B cell (primary cell): ENCODE measurements at regions not wholly inside any gene's neighbourhood (a gene's known extent, or its start where the extent isn't known, plus 50 kb on each side); places are given as distances from the start of the nearest gene placed in this dataset.
"Not testable (repeated sequence)": the region's sequence is repeated elsewhere in the genome, so short reads cannot be mapped to it uniquely, and the experiment has no call there.

Experiments
- ATAC-seq: fragments of 200-7000 bp; cut with Tn5 transposase; one replicate; pipeline ENCODE4 v1.10.0; 2021; ENCODE audit warnings: low read depth, mild to moderate bottlenecking, moderate number of reproducible peaks, moderate library complexity
- CTCF ChIA-PET: fragments of 350-600 bp; sonication (Branson Sonifier 250); formaldehyde crosslinking; loops from one replicate; lab custom pipeline; 2021; ENCODE audit warnings: antibody characterized with exemption, inconsistent platforms; lab: Charles Lee
- POLR2A ChIA-PET: fragments of 350-600 bp; sonication (Branson Sonifier 250); formaldehyde crosslinking; loops from one replicate; lab custom pipeline; 2021; ENCODE audit warnings: antibody characterized with exemption; lab: Charles Lee
- DNase-seq: peaks from one replicate; pipeline ENCODE4 v3.0.0; 2013
- H2AFZ ChIP-seq: 2 replicates; pipeline ENCODE4 v1.6.1; 2012; ENCODE audit warnings: mild to moderate bottlenecking, low read depth, low read length; ENCODE audit not compliant: insufficient read depth, poor library complexity, severe bottlenecking
- H3K27ac ChIP-seq, 2 donors: 1 replicate in 1 of 2; 2 replicates in 1 of 2; pipeline ENCODE4 v1.5.1; 2012 to 2013; ENCODE audit warnings: low read length in 2 of 2, mild to moderate bottlenecking in 2 of 2, moderate library complexity in 1 of 2
- H3K27me3 ChIP-seq, 4 experiments: fragments of 200-600 bp in 1 of 4; sonication (generic) in 1 of 4; replicated peaks in 1 of 4; 1 replicate in 2 of 4; 2 replicates in 2 of 4; pipeline versions ENCODE4 v1.6.1 to v1.7.0; 2013 to 2016; ENCODE audit warnings: low read length in 3 of 4, mild to moderate bottlenecking in 2 of 4, mixed read lengths in 1 of 4, moderate library complexity in 1 of 4; ENCODE audit not compliant: insufficient read depth in 4 of 4, control insufficient read depth in 3 of 4; ENCODE audit errors: control extremely low read depth in 1 of 4
- H3K36me3 ChIP-seq, 2 experiments: replicated peaks in 1 of 2; 1 replicate in 1 of 2; 2 replicates in 1 of 2; pipeline versions ENCODE4 v1.6.1 to v1.7.1; 2013; ENCODE audit warnings: low read length in 1 of 2; ENCODE audit not compliant: insufficient read depth in 2 of 2, control insufficient read depth in 1 of 2; ENCODE audit errors: control extremely low read depth in 1 of 2, extremely low read depth in 1 of 2
- H3K4me1 ChIP-seq, 2 donors: fragments of 200-600 bp in 1 of 2; sonication (generic) in 1 of 2; 1 replicate in 1 of 2; 2 replicates in 1 of 2; pipeline versions ENCODE4 v1.5.1 to v1.6.1; 2013 to 2017; ENCODE audit warnings: low read length in 2 of 2; ENCODE audit not compliant: control insufficient read depth in 2 of 2, insufficient read depth in 2 of 2
- H3K4me2 ChIP-seq: replicated peaks from 2 replicates; pipeline ENCODE3; 2012; ENCODE audit warnings: mild to moderate bottlenecking, low read depth, low read length; ENCODE audit not compliant: poor library complexity, severe bottlenecking
- H3K4me3 ChIP-seq, 5 experiments: fragments of 200-600 bp in 1 of 5; sonication (generic) in 1 of 5; 1 replicate in 3 of 5; 2 replicates in 2 of 5; pipeline versions ENCODE4 v1.5.1 to v1.7.0; 2011 to 2016; ENCODE audit warnings: low read length in 4 of 5, mild to moderate bottlenecking in 4 of 5, low read depth in 2 of 5, control low read depth in 1 of 5, moderate library complexity in 1 of 5; ENCODE audit not compliant: insufficient read depth in 1 of 5; ENCODE audit errors: control extremely low read depth in 1 of 5, extremely low read depth in 1 of 5
- H3K79me2 ChIP-seq: fragments of 200-600 bp; sonication (generic); one replicate; pipeline ENCODE4 v1.6.0; 2016; ENCODE audit warnings: low read length; ENCODE audit not compliant: control insufficient read depth, insufficient read depth
- H3K9ac ChIP-seq: fragments of 200-600 bp; sonication (generic); 2 replicates; pipeline ENCODE4 v1.6.1; 2017; ENCODE audit warnings: mild to moderate bottlenecking, low read length, moderate library complexity
- H3K9me3 ChIP-seq, 3 donors: one replicate each; pipeline versions ENCODE4 v1.6.1 to v1.7.1; 2013; ENCODE audit warnings: low read length in 2 of 3; ENCODE audit not compliant: control insufficient read depth in 2 of 3, insufficient read depth in 1 of 3; ENCODE audit errors: control extremely low read depth in 1 of 3
- H4K20me1 ChIP-seq: 2 replicates; pipeline ENCODE4 v1.6.0; 2012; ENCODE audit warnings: mild to moderate bottlenecking, low read length; ENCODE audit not compliant: insufficient read depth, control insufficient read depth, poor library complexity, severe bottlenecking
- H3K27ac Mint-ChIP-seq: one replicate; pipeline ENCODE4 v1.8.0; 2021; ENCODE audit warnings: mixed read lengths
- H3K27me3 Mint-ChIP-seq: one replicate; pipeline ENCODE4 v1.8.0; 2021; ENCODE audit warnings: mixed read lengths
- H3K4me1 Mint-ChIP-seq: one replicate; pipeline ENCODE4 v1.8.0; 2021; ENCODE audit warnings: mixed read lengths
- H3K4me3 Mint-ChIP-seq: one replicate; pipeline ENCODE4 v1.8.0; 2021; ENCODE audit warnings: mixed read lengths
- H3K9me3 Mint-ChIP-seq: one replicate; pipeline ENCODE4 v1.8.0; 2022; ENCODE audit warnings: mixed read lengths; ENCODE audit not compliant: insufficient read depth
- WGBS: methylation state at CpG from one replicate; pipeline ENCODE4 v1.1.5; 2013; ENCODE audit warnings: missing lambda C conversion rate; ENCODE audit not compliant: insufficient coverage; 5-methylcytosine and 5-hydroxymethylcytosine counted together
- intact Hi-C: fragments of 100-400 bp; cut with micrococcal nuclease; formaldehyde crosslinking; loops from one replicate; pipeline ENCODE4 v1.10.0; 2022

GRCh38 chr1:224012162-224012561 is 101.7 kb upstream of the FBXO28 start:
- H3K27me3 Mint-ChIP-seq, intact Hi-C loops, H3K27ac Mint-ChIP-seq, H3K36me3 ChIP-seq, H3K4me2 ChIP-seq, CTCF ChIA-PET, H4K20me1 ChIP-seq, H3K27ac ChIP-seq, POLR2A ChIA-PET, H3K27me3 ChIP-seq, H2AFZ ChIP-seq, ATAC-seq, H3K9me3 Mint-ChIP-seq, H3K9ac ChIP-seq, H3K4me1 ChIP-seq, H3K4me3 Mint-ChIP-seq, H3K4me1 Mint-ChIP-seq, H3K4me3 ChIP-seq, H3K79me2 ChIP-seq, DNase-seq: not testable (repeated sequence)
- H3K9me3 ChIP-seq, result peaks cover 0 to 30% (median 3%) of the 10 kb centered on the region in 3 donors
- 86% methylated on average over 15 of the region's 15 CpGs for WGBS

GRCh38 chr1:224011751-224012150 is 102.2 kb upstream of the FBXO28 start:
- H3K36me3 ChIP-seq, H3K9ac ChIP-seq, H3K4me3 ChIP-seq, H3K4me2 ChIP-seq, H3K27me3 Mint-ChIP-seq, ATAC-seq, H4K20me1 ChIP-seq, H3K9me3 Mint-ChIP-seq, H3K27me3 ChIP-seq, H3K4me3 Mint-ChIP-seq, H3K4me1 Mint-ChIP-seq, CTCF ChIA-PET, POLR2A ChIA-PET, intact Hi-C loops, DNase-seq, H3K27ac ChIP-seq, H3K79me2 ChIP-seq, H3K4me1 ChIP-seq, H2AFZ ChIP-seq, H3K27ac Mint-ChIP-seq: not testable (repeated sequence)
- 86% methylated on average over 7 of the region's 7 CpGs for WGBS
- peaks cover 0 to 30% (median 3%) of the 10 kb centered on the region in 3 donors for H3K9me3 ChIP-seq

- H3K9ac ChIP-seq, H3K4me3 ChIP-seq, H3K36me3 ChIP-seq, H3K9me3 Mint-ChIP-seq, H3K4me1 Mint-ChIP-seq, H2AFZ ChIP-seq, H3K79me2 ChIP-seq, POLR2A ChIA-PET, H3K27ac ChIP-seq, H3K27ac Mint-ChIP-seq, H3K27me3 Mint-ChIP-seq, ATAC-seq, intact Hi-C loops, H4K20me1 ChIP-seq, CTCF ChIA-PET, DNase-seq, H3K4me3 Mint-ChIP-seq, H3K27me3 ChIP-seq, H3K4me1 ChIP-seq, H3K4me2 ChIP-seq: not testable (repeated sequence)
- 98% methylated on average over 4 of the region's 7 CpGs for WGBS
- H3K9me3 ChIP-seq, result peaks cover 0 to 30% (median 3%) of the 10 kb centered on the region in 3 donors
Measured at GRCh38 chr1:224011153-224011552, 102.8 kb upstream of the FBXO28 start.

GRCh38 chr1:224005973-224006372 is 107.9 kb upstream of the FBXO28 start:
- H3K36me3 ChIP-seq, H3K27ac Mint-ChIP-seq, ATAC-seq, H3K27me3 ChIP-seq, H4K20me1 ChIP-seq, H3K4me3 Mint-ChIP-seq, H3K4me3 ChIP-seq, H3K9me3 Mint-ChIP-seq, H3K9me3 ChIP-seq, H3K4me2 ChIP-seq, POLR2A ChIA-PET, DNase-seq, H3K27me3 Mint-ChIP-seq, H3K79me2 ChIP-seq, H3K4me1 ChIP-seq, H3K27ac ChIP-seq, H2AFZ ChIP-seq, H3K9ac ChIP-seq: not testable (repeated sequence)
- H3K4me1 Mint-ChIP-seq, result peaks cover 11% of the 10 kb centered on the region
- CTCF ChIA-PET, result interaction anchor here (1.1 kb wide), 1 partner anchor 231 kb away, joined by 3 read pairs; no protein-coding TSS in a partner anchor
- intact Hi-C loops, result loop anchor here (2.0 kb wide), 1 partner anchor 307 kb away; no protein-coding TSS in a partner anchor
- no CpG with 5 or more reads among the region's 3 CpGs for WGBS
